ENCODE measurements at regions not wholly inside any gene's neighbourhood (a gene's known extent, or its start where the extent isn't known, plus 50 kb on each side); places are given as distances from the start of the nearest gene placed in this dataset.

- TF ChIP-seq MYC (IDR thresholded peaks at IDR 0.05; ENCODE audit: low read depth, low read length), result no peak
- TF ChIP-seq MYC (CRISPR knock-in tag; IDR thresholded peaks at IDR 0.05; ENCODE audit: borderline replicate concordance, low read depth), result no peak
- TF ChIP-seq NCOR1 (IDR thresholded peaks at IDR 0.05), result no peak
- TF ChIP-seq ZNF830 (CRISPR knock-in tag; IDR thresholded peaks at IDR 0.05), result no peak
- no peak for TF ChIP-seq CREM (IDR thresholded peaks at IDR 0.05; ENCODE audit: low read depth)
These were observed 102.0 kb downstream of the LHX9 start for GRCh38 chr1:198019126-198019525.

All from K562 (cell line).